Body of pancreas (tissue), 4 donors: ENCODE measurements at regions not wholly inside any gene's neighbourhood (a gene's known extent, or its start where the extent isn't known, plus 50 kb on each side); places are given as distances from the start of the nearest gene placed in this dataset.

ENCODE experiments used
- CTCF ChIP-seq, 7 experiments: fragments of 450-650 bp in 4 of 7; fragments of 200-600 bp in 3 of 7; sonication (generic) in 3 of 7; IDR thresholded peaks; one replicate each; pipeline ENCODE4 v1.5.1; 2016 to 2019; ENCODE audit warnings: antibody characterized with exemption in 7 of 7
- POLR2A ChIP-seq, 3 donors: fragments of 450-650 bp; IDR thresholded peaks; one replicate each; pipeline ENCODE4 v1.6.1; 2016; ENCODE audit warnings: antibody characterized with exemption in 3 of 3, mild to moderate bottlenecking in 2 of 3

GRCh38 chr5:56420323-56420722 lies 187.2 kb upstream of the ANKRD55 start:
- no peak for TF ChIP-seq CTCF (IDR thresholded peaks at IDR 0.05)
- TF ChIP-seq POLR2A (IDR thresholded peaks at IDR 0.05), result no peak
